Loucy (cell line): ENCODE measurements at regions not wholly inside any gene's neighbourhood (a gene's known extent, or its start where the extent isn't known, plus 50 kb on each side); places are given as distances from the start of the nearest gene placed in this dataset.

ENCODE experiments used
- CTCF ChIP-seq: fragments of 200-600 bp; sonication (generic); conservative IDR thresholded peaks from 2 replicates; pipeline ENCODE4 v1.5.1; 2014; ENCODE audit warnings: mild to moderate bottlenecking, antibody characterized with exemption, low read length
- EZH2phosphoT487 ChIP-seq: fragments of 200-600 bp; IDR thresholded peaks from 2 replicates; pipeline ENCODE4 v1.6.1; 2018; ENCODE audit warnings: antibody characterized with exemption, mild to moderate bottlenecking, moderate library complexity, borderline replicate concordance

GRCh38 chr9:110047955-110048402 lies 160.0 kb downstream of the C9orf152 start:
- TF ChIP-seq CTCF: no peak
- no peak for TF ChIP-seq EZH2phosphoT487
